ENCODE measurements at regions not wholly inside any gene's neighbourhood (a gene's known extent, or its start where the extent isn't known, plus 50 kb on each side); places are given as distances from the start of the nearest gene placed in this dataset.
A peak's percentile ranks its signal among the peaks of the same experiment; 100 is the strongest.

DNA sequence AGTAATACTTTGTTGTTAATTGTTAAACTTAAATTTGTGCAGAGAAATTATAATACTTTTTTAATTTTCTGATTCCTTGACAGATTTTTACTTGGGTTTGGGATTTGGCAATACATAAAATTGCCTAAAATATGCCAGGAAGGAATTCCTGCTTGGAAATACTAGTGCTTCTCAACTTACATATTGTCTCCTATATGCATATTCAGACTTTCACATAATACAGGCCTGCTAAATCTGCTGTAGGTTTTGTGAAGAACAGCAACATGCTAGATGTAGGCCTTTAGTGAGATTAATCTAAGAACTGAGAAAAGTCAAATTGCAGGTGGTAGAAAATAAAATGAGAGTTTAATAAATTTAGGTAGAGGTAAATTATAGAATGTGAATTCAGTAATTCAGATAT, 468.5 kb upstream of the MIS18BP1 start:
- TF ChIP-seq EP300 (IDR thresholded peaks at IDR 0.05; ENCODE audit: borderline replicate concordance) (no peak), CREB1 (IDR thresholded peaks at IDR 0.05; ENCODE audit: low read depth) (no peak), EGR1 (IDR thresholded peaks at IDR 0.05) (no peak), NFIC (IDR thresholded peaks at IDR 0.05) (no peak)

DNA sequence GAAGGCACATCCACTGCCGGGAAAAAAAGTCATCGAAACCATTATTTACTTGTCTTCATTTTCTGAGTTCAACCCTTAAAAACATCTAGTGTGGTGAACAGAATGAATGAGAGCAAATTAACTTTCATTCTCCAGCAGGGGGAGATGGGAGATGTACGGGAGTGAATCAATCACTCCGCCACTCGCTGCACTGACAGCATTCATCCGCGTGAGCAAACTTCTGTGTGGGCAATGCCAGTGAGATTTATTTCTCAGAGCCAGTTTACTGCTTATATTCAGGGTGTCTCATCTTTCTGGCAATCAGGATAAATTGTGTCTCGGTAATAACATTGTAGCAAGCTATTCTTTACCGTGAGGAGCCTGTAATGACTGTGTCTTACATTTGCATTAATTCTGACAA, 463.6 kb upstream of the MIS18BP1 start:
- TF ChIP-seq NFIC (IDR thresholded peaks at IDR 0.05) (no peak), RAD21 (IDR thresholded peaks at IDR 0.05; ENCODE audit: low read depth) (0 out of 2 replicates have a peak, but pooled peaks have one; percentile 2)

DNA sequence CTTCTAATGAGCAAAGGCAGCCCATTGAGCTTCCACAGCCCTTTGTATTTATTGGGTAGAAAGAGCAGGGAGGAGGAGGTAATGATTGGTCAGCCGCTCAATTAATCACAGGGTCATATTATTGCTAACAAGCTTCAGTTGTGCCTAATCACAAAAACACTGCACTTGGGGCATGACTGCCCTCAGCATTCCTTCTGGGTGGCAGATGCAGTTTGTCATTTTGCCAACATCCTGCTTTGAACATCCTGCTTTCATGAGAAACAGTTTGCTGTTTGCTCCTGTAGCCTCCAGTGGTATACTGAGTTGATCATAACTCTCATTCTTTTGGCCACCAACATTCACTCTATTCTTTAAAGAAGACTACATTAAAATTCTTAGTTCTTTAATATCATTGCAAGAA, 462.9 kb upstream of the MIS18BP1 start:
- TF ChIP-seq NFIC (IDR thresholded peaks at IDR 0.05) (no peak), CREB1 (IDR thresholded peaks at IDR 0.05; ENCODE audit: low read depth) (no peak), FOXM1 (IDR thresholded peaks at IDR 0.05; ENCODE audit: borderline replicate concordance, low read depth) (no peak), TAF1 (IDR thresholded peaks at IDR 0.05; ENCODE audit: low read depth) (no peak), CEBPB (IDR thresholded peaks at IDR 0.05) (no peak), EP300 (IDR thresholded peaks at IDR 0.05; ENCODE audit: borderline replicate concordance) (no peak), YY1 (IDR thresholded peaks at IDR 0.05; ENCODE audit: low read depth) (no peak), TEAD4 (IDR thresholded peaks at IDR 0.05) (no peak), EGR1 (IDR thresholded peaks at IDR 0.05) (no peak), ZBTB7A (IDR thresholded peaks at IDR 0.05; ENCODE audit: low read depth) (no peak), RAD21 (IDR thresholded peaks at IDR 0.05; ENCODE audit: low read depth) (no peak), TCF12 (IDR thresholded peaks at IDR 0.05; ENCODE audit: low read depth) (no peak)
- TF ChIP-seq, protein P1, sequence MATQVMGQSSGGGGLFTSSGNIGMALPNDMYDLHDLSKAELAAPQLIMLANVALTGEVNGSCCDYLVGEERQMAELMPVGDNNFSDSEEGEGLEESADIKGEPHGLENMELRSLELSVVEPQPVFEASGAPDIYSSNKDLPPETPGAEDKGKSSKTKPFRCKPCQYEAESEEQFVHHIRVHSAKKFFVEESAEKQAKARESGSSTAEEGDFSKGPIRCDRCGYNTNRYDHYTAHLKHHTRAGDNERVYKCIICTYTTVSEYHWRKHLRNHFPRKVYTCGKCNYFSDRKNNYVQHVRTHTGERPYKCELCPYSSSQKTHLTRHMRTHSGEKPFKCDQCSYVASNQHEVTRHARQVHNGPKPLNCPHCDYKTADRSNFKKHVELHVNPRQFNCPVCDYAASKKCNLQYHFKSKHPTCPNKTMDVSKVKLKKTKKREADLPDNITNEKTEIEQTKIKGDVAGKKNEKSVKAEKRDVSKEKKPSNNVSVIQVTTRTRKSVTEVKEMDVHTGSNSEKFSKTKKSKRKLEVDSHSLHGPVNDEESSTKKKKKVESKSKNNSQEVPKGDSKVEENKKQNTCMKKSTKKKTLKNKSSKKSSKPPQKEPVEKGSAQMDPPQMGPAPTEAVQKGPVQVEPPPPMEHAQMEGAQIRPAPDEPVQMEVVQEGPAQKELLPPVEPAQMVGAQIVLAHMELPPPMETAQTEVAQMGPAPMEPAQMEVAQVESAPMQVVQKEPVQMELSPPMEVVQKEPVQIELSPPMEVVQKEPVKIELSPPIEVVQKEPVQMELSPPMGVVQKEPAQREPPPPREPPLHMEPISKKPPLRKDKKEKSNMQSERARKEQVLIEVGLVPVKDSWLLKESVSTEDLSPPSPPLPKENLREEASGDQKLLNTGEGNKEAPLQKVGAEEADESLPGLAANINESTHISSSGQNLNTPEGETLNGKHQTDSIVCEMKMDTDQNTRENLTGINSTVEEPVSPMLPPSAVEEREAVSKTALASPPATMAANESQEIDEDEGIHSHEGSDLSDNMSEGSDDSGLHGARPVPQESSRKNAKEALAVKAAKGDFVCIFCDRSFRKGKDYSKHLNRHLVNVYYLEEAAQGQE (IDR thresholded peaks at IDR 0.05; ENCODE audit: low read depth): no peak
- TF ChIP-seq, protein P2, sequence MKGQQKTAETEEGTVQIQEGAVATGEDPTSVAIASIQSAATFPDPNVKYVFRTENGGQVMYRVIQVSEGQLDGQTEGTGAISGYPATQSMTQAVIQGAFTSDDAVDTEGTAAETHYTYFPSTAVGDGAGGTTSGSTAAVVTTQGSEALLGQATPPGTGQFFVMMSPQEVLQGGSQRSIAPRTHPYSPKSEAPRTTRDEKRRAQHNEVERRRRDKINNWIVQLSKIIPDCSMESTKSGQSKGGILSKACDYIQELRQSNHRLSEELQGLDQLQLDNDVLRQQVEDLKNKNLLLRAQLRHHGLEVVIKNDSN (IDR thresholded peaks at IDR 0.05): no peak
- TF ChIP-seq, protein P3, sequence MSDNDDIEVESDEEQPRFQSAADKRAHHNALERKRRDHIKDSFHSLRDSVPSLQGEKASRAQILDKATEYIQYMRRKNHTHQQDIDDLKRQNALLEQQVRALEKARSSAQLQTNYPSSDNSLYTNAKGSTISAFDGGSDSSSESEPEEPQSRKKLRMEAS (IDR thresholded peaks at IDR 0.05): no peak

DNA sequence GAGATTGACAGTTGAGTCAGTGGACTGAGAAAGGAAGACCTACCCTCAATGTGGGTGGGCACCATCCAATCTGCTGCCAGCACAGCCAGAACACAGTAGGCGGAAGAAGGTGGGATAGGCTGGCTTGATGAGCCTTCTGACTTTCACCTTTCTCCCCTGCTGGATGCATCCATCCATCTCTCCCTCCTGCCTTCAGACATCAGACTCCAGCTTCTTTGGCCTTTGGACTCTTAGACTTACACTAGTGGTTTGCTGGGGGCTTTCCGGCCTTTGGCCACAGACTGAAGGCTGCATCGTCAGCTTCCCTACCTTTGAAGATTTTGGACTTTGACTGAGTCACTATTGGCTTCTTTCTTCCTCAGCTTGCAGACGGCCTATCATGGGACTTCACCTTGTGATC, 456.5 kb upstream of the MIS18BP1 start:
- TF ChIP-seq EP300 (IDR thresholded peaks at IDR 0.05; ENCODE audit: borderline replicate concordance): no peak
- no peak for TF ChIP-seq CREB1 (IDR thresholded peaks at IDR 0.05; ENCODE audit: low read depth)
- TF ChIP-seq EGR1 (IDR thresholded peaks at IDR 0.05): no peak
- TF ChIP-seq CEBPB (IDR thresholded peaks at IDR 0.05): no peak
- TF ChIP-seq YY1 (IDR thresholded peaks at IDR 0.05; ENCODE audit: low read depth): no peak
- TF ChIP-seq TCF12 (IDR thresholded peaks at IDR 0.05; ENCODE audit: low read depth): no peak
- TF ChIP-seq, protein P3 (IDR thresholded peaks at IDR 0.05): no peak
- no peak for TF ChIP-seq TEAD4 (IDR thresholded peaks at IDR 0.05)
- TF ChIP-seq NFIC (IDR thresholded peaks at IDR 0.05): no peak
- TF ChIP-seq, protein P2 (IDR thresholded peaks at IDR 0.05): no peak
- TF ChIP-seq, protein P1 (IDR thresholded peaks at IDR 0.05; ENCODE audit: low read depth): no peak
- TF ChIP-seq RAD21 (IDR thresholded peaks at IDR 0.05; ENCODE audit: low read depth): no peak
- no peak for TF ChIP-seq FOXM1 (IDR thresholded peaks at IDR 0.05; ENCODE audit: borderline replicate concordance, low read depth)
- no peak for TF ChIP-seq ZBTB7A (IDR thresholded peaks at IDR 0.05; ENCODE audit: low read depth)
- TF ChIP-seq TAF1 (IDR thresholded peaks at IDR 0.05; ENCODE audit: low read depth): no peak

DNA sequence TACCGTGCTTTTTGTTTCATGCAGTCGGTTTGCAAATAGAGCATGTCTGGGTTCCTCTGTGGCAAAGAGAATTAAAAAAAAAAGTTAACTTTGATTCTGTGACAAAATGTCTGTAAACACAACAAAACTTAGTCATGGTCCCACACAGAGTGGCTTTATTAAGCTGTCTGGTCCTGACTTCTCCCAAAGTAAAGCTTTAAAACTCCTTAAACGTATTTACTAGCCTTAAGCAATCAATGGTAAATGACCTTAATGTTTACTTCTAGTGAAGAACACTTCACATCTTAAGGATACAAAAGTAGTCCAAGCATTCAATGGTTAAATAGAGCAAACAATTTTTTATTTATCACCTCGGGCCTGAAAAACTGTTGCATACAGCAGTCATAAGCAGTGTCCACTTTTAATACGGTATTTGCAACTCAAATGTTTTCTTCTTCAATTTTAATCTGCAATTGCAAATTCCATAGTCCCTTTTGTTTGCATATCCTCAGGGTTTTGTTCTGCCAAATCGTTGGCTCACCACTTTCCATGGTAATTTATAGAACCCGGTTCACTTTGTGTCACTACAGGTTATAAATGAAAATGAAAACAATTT, 453.0 kb upstream of the MIS18BP1 start:
- TF ChIP-seq ZBTB7A (IDR thresholded peaks at IDR 0.05; ENCODE audit: low read depth) (no peak), CEBPB (IDR thresholded peaks at IDR 0.05) (no peak), TEAD4 (IDR thresholded peaks at IDR 0.05) (no peak)

DNA sequence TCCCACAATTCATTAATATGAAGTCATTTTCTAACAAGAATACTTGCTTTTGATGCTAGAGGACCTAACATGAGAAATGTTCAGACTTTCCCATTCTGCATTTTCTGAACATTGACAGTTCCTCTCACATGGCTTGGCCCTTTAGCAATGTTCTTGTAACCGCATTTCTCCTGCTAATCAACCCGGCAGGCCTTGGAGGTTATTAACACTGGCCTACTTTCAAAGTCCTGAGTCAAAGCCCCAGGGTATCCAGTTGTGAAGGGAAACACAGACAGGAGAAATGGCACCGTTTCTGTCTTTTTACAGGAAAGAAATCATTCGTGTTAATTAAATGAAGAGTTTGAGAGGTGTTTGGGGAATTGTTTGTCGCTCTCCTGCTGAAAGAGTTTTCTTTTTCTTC, 446.5 kb upstream of the MIS18BP1 start:
- TF ChIP-seq TEAD4 (IDR thresholded peaks at IDR 0.05) (no peak), RAD21 (IDR thresholded peaks at IDR 0.05; ENCODE audit: low read depth) (no peak), TAF1 (IDR thresholded peaks at IDR 0.05; ENCODE audit: low read depth) (no peak), FOXM1 (IDR thresholded peaks at IDR 0.05; ENCODE audit: borderline replicate concordance, low read depth) (no peak), CREB1 (IDR thresholded peaks at IDR 0.05; ENCODE audit: low read depth) (no peak)
- TF ChIP-seq, protein P3 (IDR thresholded peaks at IDR 0.05): no peak
